ENCODE measurements at regions not wholly inside any gene's neighbourhood (a gene's known extent, or its start where the extent isn't known, plus 50 kb on each side); places are given as distances from the start of the nearest gene placed in this dataset.
A peak's percentile ranks its signal among the peaks of the same experiment; 100 is the strongest.

- TF ChIP-seq, protein P1, sequence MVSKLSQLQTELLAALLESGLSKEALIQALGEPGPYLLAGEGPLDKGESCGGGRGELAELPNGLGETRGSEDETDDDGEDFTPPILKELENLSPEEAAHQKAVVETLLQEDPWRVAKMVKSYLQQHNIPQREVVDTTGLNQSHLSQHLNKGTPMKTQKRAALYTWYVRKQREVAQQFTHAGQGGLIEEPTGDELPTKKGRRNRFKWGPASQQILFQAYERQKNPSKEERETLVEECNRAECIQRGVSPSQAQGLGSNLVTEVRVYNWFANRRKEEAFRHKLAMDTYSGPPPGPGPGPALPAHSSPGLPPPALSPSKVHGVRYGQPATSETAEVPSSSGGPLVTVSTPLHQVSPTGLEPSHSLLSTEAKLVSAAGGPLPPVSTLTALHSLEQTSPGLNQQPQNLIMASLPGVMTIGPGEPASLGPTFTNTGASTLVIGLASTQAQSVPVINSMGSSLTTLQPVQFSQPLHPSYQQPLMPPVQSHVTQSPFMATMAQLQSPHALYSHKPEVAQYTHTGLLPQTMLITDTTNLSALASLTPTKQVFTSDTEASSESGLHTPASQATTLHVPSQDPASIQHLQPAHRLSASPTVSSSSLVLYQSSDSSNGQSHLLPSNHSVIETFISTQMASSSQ (IDR thresholded peaks at IDR 0.05; ENCODE audit: low read depth): no peak
- TF ChIP-seq, protein P1 (CRISPR knock-in tag; IDR thresholded peaks at IDR 0.05; ENCODE audit: borderline replicate concordance): no peak
- TF ChIP-seq, protein P2, sequence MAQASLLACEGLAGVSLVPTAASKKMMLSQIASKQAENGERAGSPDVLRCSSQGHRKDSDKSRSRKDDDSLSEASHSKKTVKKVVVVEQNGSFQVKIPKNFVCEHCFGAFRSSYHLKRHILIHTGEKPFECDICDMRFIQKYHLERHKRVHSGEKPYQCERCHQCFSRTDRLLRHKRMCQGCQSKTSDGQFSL (CRISPR knock-in tag; IDR thresholded peaks at IDR 0.05): no peak
- TF ChIP-seq CHD4 (IDR thresholded peaks at IDR 0.05; ENCODE audit: borderline replicate concordance, low read length) (peak; percentile 6; the same call in 1 of the 2 replicates), ZNF781 (CRISPR knock-in tag; IDR thresholded peaks at IDR 0.05; ENCODE audit: borderline replicate concordance, not compliant biosample characterization) (no peak), CEBPB (IDR thresholded peaks at IDR 0.05; ENCODE audit: borderline replicate concordance, low read depth, low read length) (no peak), KLF11 (CRISPR knock-in tag; IDR thresholded peaks at IDR 0.05) (no peak), STAT5B (CRISPR knock-in tag; IDR thresholded peaks at IDR 0.05) (no peak), ONECUT2 (CRISPR knock-in tag; IDR thresholded peaks at IDR 0.05) (no peak), PAF1 (CRISPR knock-in tag; IDR thresholded peaks at IDR 0.05) (no peak), ARID4A (CRISPR knock-in tag; IDR thresholded peaks at IDR 0.05; ENCODE audit: borderline replicate concordance) (peak; percentile 26; the same call in 1 of the 2 replicates)
- TF ChIP-seq, protein P3, sequence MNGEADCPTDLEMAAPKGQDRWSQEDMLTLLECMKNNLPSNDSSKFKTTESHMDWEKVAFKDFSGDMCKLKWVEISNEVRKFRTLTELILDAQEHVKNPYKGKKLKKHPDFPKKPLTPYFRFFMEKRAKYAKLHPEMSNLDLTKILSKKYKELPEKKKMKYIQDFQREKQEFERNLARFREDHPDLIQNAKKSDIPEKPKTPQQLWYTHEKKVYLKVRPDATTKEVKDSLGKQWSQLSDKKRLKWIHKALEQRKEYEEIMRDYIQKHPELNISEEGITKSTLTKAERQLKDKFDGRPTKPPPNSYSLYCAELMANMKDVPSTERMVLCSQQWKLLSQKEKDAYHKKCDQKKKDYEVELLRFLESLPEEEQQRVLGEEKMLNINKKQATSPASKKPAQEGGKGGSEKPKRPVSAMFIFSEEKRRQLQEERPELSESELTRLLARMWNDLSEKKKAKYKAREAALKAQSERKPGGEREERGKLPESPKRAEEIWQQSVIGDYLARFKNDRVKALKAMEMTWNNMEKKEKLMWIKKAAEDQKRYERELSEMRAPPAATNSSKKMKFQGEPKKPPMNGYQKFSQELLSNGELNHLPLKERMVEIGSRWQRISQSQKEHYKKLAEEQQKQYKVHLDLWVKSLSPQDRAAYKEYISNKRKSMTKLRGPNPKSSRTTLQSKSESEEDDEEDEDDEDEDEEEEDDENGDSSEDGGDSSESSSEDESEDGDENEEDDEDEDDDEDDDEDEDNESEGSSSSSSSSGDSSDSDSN (CRISPR knock-in tag; IDR thresholded peaks at IDR 0.05): peak; percentile 88
- TF ChIP-seq, protein P4, sequence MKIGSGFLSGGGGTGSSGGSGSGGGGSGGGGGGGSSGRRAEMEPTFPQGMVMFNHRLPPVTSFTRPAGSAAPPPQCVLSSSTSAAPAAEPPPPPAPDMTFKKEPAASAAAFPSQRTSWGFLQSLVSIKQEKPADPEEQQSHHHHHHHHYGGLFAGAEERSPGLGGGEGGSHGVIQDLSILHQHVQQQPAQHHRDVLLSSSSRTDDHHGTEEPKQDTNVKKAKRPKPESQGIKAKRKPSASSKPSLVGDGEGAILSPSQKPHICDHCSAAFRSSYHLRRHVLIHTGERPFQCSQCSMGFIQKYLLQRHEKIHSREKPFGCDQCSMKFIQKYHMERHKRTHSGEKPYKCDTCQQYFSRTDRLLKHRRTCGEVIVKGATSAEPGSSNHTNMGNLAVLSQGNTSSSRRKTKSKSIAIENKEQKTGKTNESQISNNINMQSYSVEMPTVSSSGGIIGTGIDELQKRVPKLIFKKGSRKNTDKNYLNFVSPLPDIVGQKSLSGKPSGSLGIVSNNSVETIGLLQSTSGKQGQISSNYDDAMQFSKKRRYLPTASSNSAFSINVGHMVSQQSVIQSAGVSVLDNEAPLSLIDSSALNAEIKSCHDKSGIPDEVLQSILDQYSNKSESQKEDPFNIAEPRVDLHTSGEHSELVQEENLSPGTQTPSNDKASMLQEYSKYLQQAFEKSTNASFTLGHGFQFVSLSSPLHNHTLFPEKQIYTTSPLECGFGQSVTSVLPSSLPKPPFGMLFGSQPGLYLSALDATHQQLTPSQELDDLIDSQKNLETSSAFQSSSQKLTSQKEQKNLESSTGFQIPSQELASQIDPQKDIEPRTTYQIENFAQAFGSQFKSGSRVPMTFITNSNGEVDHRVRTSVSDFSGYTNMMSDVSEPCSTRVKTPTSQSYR (CRISPR knock-in tag; IDR thresholded peaks at IDR 0.05; ENCODE audit: borderline replicate concordance): peak; percentile 73
- TF ChIP-seq, protein P5, sequence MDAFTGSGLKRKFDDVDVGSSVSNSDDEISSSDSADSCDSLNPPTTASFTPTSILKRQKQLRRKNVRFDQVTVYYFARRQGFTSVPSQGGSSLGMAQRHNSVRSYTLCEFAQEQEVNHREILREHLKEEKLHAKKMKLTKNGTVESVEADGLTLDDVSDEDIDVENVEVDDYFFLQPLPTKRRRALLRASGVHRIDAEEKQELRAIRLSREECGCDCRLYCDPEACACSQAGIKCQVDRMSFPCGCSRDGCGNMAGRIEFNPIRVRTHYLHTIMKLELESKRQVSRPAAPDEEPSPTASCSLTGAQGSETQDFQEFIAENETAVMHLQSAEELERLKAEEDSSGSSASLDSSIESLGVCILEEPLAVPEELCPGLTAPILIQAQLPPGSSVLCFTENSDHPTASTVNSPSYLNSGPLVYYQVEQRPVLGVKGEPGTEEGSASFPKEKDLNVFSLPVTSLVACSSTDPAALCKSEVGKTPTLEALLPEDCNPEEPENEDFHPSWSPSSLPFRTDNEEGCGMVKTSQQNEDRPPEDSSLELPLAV (CRISPR knock-in tag; conservative IDR thresholded peaks at IDR 0.05; ENCODE audit: low read depth): no peak
Observed at GRCh38 chr7:149692557-149692982, 80.8 kb downstream of the ZNF467 start (continued).

All from HepG2 (cell line).